CD4-positive, alpha-beta T cell (primary cell): ENCODE measurements at regions not wholly inside any gene's neighbourhood (a gene's known extent, or its start where the extent isn't known, plus 50 kb on each side); places are given as distances from the start of the nearest gene placed in this dataset.

Experiments
- ATAC-seq: fragments of 200-7000 bp; cut with Tn5 transposase; one replicate; pipeline ENCODE4 v1.10.0; 2022; ENCODE audit warnings: mild to moderate bottlenecking; ENCODE audit not compliant: poor library complexity
- CTCF ChIA-PET: fragments of 350-600 bp; sonication (Branson Sonifier 250); formaldehyde crosslinking; loops from one replicate; lab custom pipeline; 2021; ENCODE audit warnings: antibody characterized with exemption, inconsistent platforms; lab: Charles Lee
- POLR2A ChIA-PET: fragments of 350-600 bp; sonication (Branson Sonifier 250); formaldehyde crosslinking; loops from one replicate; lab custom pipeline; 2021; ENCODE audit warnings: antibody characterized with exemption, inconsistent platforms; lab: Charles Lee
- DNase-seq, 14 experiments: peaks; one replicate each; pipeline ENCODE4 v3.0.0-alpha.2; 2013 to 2020; ENCODE audit warnings: mixed read lengths in 2 of 14
- H3K27ac ChIP-seq, 2 donors: one replicate each; pipeline versions ENCODE4 v1.5.1 to v1.7.0; 2013; ENCODE audit warnings: low read length in 2 of 2, low read depth in 1 of 2, mild to moderate bottlenecking in 1 of 2
- H3K27me3 ChIP-seq, 2 experiments: 1 replicate in 1 of 2; 2 replicates in 1 of 2; pipeline versions ENCODE4 v1.6.1 to v1.7.0; 2013; ENCODE audit warnings: low read length in 2 of 2, control low read depth in 1 of 2, mild to moderate bottlenecking in 1 of 2, moderate library complexity in 1 of 2; ENCODE audit not compliant: insufficient read depth in 2 of 2, control insufficient read depth in 1 of 2
- H3K36me3 ChIP-seq: one replicate; pipeline ENCODE4 v1.6.1; 2013; ENCODE audit warnings: low read length, control low read depth; ENCODE audit not compliant: insufficient read depth
- H3K4me1 ChIP-seq: one replicate; pipeline ENCODE4 v1.6.1; 2013; ENCODE audit warnings: low read length, control low read depth; ENCODE audit not compliant: insufficient read depth
- H3K4me3 ChIP-seq: one replicate; pipeline ENCODE4 v1.5.1; 2013; ENCODE audit warnings: mild to moderate bottlenecking, low read length, moderate library complexity
- H3K9me3 ChIP-seq, 2 experiments: 1 replicate in 1 of 2; 2 replicates in 1 of 2; pipeline versions ENCODE4 v1.6.1 to v1.7.0; 2013; ENCODE audit warnings: low read length in 2 of 2, mild to moderate bottlenecking in 2 of 2, control low read depth in 1 of 2, moderate library complexity in 1 of 2; ENCODE audit not compliant: control insufficient read depth in 1 of 2, insufficient read depth in 1 of 2
- H3K27ac Mint-ChIP-seq: one replicate; pipeline ENCODE4 v1.8.0; 2020; ENCODE audit warnings: mixed read lengths
- H3K27me3 Mint-ChIP-seq: one replicate; pipeline ENCODE4 v1.8.0; 2021; ENCODE audit warnings: mixed read lengths
- H3K36me3 Mint-ChIP-seq: one replicate; pipeline ENCODE4 v1.8.0; 2021; ENCODE audit warnings: low read depth, mixed read lengths
- H3K4me1 Mint-ChIP-seq: one replicate; pipeline ENCODE4 v1.8.0; 2021; ENCODE audit warnings: low read depth, mixed read lengths
- H3K4me3 Mint-ChIP-seq: one replicate; pipeline ENCODE4 v1.8.0; 2020; ENCODE audit warnings: mild to moderate bottlenecking, mixed read lengths
- H3K9me3 Mint-ChIP-seq: one replicate; pipeline ENCODE4 v1.8.0; 2020; ENCODE audit warnings: mixed read lengths
- intact Hi-C, 2 experiments: fragments of 100-400 bp; cut with DNase I in 1 of 2; cut with micrococcal nuclease in 1 of 2; formaldehyde crosslinking; loops; one replicate each; pipeline versions ENCODE4 v1.15.1 to v1.9.0; 2023 to 2025; cut with DNase I, micrococcal nuclease
- TF ChIP-seq, protein P1 (sequence below): fragments of 200-600 bp; IDR thresholded peaks from one replicate; pipeline ENCODE4 v1.8.0; 2022; ENCODE audit warnings: antibody characterized with exemption, mild to moderate bottlenecking

- H3K9me3 ChIP-seq: no peaks in the 10 kb centered on the region
- intact Hi-C loops: no loop called here
- TF ChIP-seq, protein P1, sequence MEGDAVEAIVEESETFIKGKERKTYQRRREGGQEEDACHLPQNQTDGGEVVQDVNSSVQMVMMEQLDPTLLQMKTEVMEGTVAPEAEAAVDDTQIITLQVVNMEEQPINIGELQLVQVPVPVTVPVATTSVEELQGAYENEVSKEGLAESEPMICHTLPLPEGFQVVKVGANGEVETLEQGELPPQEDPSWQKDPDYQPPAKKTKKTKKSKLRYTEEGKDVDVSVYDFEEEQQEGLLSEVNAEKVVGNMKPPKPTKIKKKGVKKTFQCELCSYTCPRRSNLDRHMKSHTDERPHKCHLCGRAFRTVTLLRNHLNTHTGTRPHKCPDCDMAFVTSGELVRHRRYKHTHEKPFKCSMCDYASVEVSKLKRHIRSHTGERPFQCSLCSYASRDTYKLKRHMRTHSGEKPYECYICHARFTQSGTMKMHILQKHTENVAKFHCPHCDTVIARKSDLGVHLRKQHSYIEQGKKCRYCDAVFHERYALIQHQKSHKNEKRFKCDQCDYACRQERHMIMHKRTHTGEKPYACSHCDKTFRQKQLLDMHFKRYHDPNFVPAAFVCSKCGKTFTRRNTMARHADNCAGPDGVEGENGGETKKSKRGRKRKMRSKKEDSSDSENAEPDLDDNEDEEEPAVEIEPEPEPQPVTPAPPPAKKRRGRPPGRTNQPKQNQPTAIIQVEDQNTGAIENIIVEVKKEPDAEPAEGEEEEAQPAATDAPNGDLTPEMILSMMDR: no peak
- Mint-ChIP-seq H3K9me3 (peaks cover 2% of the 10 kb centered on the region), H3K27me3 (peaks cover 5% of the 10 kb centered on the region), H3K27ac (no peak overlapping the region), H3K4me1 (no peaks in the 10 kb centered on the region), H3K4me3 (no peak overlapping the region), H3K36me3 (no peaks in the 10 kb centered on the region)
- no peaks in the 10 kb centered on the region for H3K36me3 ChIP-seq
- ChIA-PET CTCF (no interaction called here), POLR2A (no interaction called here)
- no peaks in the 10 kb centered on the region for H3K4me1 ChIP-seq
- peaks cover 0 to 4% of the 10 kb centered on the region in 2 experiments for H3K27me3 ChIP-seq
- H3K27ac ChIP-seq: no peak overlapping the region
- H3K4me3 ChIP-seq: no peak overlapping the region
- DNase-seq (no peak), ATAC-seq (no peak)
These were observed 385.4 kb upstream of the CDH5 start for GRCh38 chr16:65981057-65981456.

GRCh38 chr16:65975049-65975708 lies 391.3 kb upstream of the CDH5 start:
- Histone ChIP-seq H3K9me3 (no peaks in the 10 kb centered on the region), H3K27ac (no peak overlapping the region), H3K4me1 (no peaks in the 10 kb centered on the region), H3K4me3 (no peak overlapping the region), H3K27me3 (no peaks in the 10 kb centered on the region), H3K36me3 (no peaks in the 10 kb centered on the region)
- no peak overlapping the region for H3K4me3 Mint-ChIP-seq
- H3K27me3 Mint-ChIP-seq: peaks cover 10% of the 10 kb centered on the region
- H3K27ac Mint-ChIP-seq: no peak overlapping the region
- ChIA-PET POLR2A (no interaction called here), CTCF (no interaction called here)
- intact Hi-C loops: no loop called here
- H3K36me3 Mint-ChIP-seq: no peaks in the 10 kb centered on the region
- H3K4me1 Mint-ChIP-seq: no peaks in the 10 kb centered on the region
- H3K9me3 Mint-ChIP-seq: peaks cover 9% of the 10 kb centered on the region
- TF ChIP-seq, protein P1: no peak
- ATAC-seq: no peak
- DNase-seq: no peak

DNA sequence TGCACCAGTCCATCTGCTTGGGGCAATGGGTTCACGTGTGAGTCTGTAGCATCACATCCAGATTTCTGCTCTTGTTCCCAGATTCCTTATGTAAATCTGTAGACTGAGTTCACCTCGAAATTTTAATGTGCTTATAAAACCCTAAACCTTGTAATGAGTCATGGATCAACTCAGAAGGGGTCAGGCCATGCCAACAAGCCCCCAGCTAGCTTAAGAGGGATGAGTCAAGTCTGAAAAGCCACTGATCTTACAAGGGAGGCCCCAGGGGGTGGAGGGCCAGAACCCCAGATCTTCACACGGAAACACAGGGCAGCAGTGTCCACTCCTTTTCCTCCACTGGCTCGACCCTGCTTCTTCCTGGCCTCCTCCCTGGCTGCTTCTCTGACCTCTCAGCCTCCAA lies 399.1 kb upstream of the CDH5 start:
- H3K27ac ChIP-seq: no peak overlapping the region
- peaks cover 17% of the 10 kb centered on the region for H3K27me3 Mint-ChIP-seq
- H3K4me1 Mint-ChIP-seq: no peaks in the 10 kb centered on the region
- H3K9me3 Mint-ChIP-seq: peaks cover 3% of the 10 kb centered on the region
- ChIA-PET POLR2A (no interaction called here), CTCF (no interaction called here)
- H3K27me3 ChIP-seq: no peaks in the 10 kb centered on the region
- no peak for ATAC-seq
- H3K4me1 ChIP-seq: no peaks in the 10 kb centered on the region
- no peak overlapping the region for H3K4me3 ChIP-seq
- TF ChIP-seq, protein P1: no peak
- H3K9me3 ChIP-seq: peaks cover 0 to 9% of the 10 kb centered on the region in 2 experiments
- no peak overlapping the region for H3K27ac Mint-ChIP-seq
- H3K36me3 Mint-ChIP-seq: no peaks in the 10 kb centered on the region
- no peaks in the 10 kb centered on the region for H3K36me3 ChIP-seq
- DNase-seq: no peak
- H3K4me3 Mint-ChIP-seq: no peak overlapping the region
- intact Hi-C loops: no loop called here
